GM19397 (cell line): ENCODE measurements at regions not wholly inside any gene's neighbourhood (a gene's known extent, or its start where the extent isn't known, plus 50 kb on each side); places are given as distances from the start of the nearest gene placed in this dataset.

Experiments
- ATAC-seq: cut with Tn5 transposase; IDR thresholded peaks from one replicate; pipeline ENCODE4 v1.9.1; 2021; ENCODE audit warnings: mild to moderate bottlenecking, moderate library complexity; ENCODE audit not compliant: unreplicated experiment

DNA sequence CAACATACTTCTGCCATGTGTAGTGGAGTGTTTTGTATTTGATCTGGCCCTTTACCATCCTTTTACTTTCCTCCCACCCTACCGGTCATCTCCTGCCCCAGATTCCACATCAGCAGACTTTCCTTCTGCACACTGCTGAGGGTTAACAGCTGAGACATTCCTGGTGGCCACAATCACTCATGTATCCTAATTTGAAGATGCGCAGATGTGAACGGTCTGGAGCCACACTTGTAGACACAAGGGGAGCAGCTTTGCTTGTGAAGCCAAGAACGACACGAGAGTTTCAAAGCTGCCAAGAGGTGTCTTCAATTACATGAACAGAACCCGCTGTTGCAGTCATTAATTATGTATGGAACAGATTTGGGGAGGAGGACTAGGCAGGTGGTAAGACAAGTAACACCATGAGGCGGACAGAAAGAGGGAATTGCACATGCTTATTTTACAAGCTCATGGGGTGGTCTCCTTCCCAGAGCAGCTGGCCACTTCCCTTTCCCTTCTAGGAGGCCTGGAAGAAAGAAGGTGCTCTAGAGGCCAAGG lies 260.7 kb upstream of the KLHL29 start:
- ATAC-seq: no peak

- no peak for ATAC-seq
These were observed 257.5 kb upstream of the KLHL29 start for GRCh38 chr2:23127465-23127864.

DNA sequence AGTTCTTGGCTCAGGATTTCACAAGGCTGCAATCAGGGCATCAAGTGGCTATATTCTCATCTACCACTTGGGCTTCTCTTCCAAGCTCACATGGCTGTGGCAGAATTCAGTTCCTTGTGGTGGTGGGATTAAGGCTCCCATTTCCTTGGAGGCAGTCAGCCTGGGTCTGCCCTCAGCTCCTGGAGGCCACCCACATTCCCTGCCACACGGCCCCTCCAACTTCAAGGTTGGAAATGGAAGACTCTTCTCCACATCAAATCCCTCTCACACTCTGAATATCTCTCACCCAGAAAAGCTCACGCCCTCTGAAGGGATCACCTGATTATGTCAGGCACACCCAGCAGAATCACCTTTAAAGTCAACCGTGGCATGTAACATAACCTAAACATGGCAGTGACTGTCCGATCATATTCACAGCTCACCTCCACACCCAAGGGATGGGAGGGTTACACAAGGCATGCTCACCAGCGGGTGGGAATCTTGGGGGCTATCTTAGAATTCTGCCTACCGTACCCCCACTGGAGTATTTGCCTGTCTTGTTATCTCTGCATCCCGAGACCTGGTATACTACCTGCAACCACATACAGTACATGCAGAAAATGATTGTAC lies 256.2 kb upstream of the KLHL29 start:
- ATAC-seq: no peak

- ATAC-seq: no peak
These were observed 253.9 kb upstream of the KLHL29 start for GRCh38 chr2:23131066-23131575.

DNA sequence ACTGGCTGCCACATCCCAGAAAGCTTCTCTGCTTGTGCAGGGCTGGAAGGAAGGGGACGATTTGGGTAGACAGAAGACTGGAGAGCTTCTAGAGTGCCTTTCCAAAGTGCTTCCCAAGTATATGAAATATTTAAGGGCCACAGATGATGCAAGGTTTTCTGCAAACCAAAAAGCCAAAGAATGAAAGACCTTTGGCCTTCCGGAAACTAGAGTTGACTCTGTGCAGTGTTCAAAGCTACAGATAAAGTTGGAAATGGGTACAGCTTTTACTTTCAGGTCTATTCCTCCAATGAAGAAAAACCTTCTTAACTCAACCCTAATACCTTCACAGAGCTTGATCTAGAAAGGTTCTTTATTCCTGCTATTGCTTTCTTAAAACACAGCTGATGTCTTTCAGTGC lies 253.0 kb upstream of the KLHL29 start:
- no peak for ATAC-seq

GRCh38 chr2:23132823-23133595 lies 252.0 kb upstream of the KLHL29 start:
- ATAC-seq: no peak

DNA sequence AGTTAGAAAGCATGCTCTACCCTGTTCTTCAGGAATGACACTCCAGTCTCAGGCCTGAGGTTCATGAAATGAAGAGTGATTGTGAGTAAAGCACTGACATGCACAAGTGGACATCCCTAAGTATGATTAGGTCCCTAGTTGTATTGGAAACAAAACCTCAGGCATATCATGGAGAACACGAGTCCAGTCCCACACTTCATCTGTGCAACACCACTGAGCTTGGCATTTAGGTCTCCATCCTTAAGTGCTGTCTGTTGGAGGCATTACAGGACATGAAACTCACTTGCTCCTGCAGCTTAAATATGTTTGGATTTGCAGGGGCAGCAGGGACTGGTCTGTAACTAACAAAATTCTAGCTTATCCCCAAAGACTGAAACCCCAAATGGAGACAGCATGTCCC lies 250.3 kb upstream of the KLHL29 start:
- ATAC-seq: no peak

DNA sequence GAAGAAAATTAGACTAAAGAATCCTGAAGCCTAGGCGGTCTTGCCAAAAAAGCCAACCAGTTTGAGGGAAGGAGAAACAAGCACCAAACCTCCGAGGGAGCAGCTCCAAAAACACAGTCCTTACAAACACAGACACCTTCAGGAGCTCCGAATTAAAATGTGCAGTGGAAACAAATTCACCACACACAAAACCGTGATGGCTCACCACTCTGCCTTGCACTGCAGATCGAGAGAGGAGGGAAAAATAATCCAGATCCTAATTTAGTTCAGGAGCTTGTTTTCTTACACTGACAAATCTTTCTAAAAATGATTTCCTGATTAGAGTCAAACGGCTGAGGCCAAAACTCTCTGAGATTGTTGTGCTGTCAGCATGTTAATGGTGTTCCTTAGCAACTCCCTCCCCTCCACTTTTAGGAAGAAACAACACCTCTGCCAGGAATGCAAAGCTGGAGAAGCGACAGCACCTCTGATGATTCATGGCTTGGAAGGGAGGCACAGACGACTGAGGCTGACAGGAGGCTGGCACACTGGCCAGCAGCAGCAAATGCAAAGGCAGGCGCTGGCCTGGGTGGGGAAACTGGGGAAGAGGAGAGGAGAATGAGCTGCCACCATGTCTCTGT lies 249.4 kb upstream of the KLHL29 start:
- ATAC-seq: no peak

DNA sequence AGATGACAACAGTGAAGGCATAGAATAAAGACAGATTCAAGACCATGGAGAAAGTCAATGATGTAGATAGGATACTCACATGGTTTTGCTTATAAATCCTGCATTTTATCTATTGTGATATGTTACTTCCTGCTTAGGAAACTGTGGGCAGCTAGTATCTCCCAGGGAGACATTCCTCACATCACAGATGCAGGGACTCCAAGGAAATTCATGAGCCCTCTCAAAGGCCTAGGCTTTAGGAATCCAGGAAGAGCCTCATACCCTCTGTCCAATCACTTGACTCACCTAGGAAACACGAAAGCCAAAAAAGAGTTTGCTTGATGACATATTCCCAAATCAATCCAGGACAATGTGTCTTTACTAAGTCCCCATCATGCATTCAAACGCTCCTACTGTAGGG lies 247.8 kb upstream of the KLHL29 start:
- ATAC-seq: no peak

- no peak for ATAC-seq
These were observed 246.3 kb upstream of the KLHL29 start for GRCh38 chr2:23138701-23139100.

- no peak for ATAC-seq
These were observed 239.5 kb upstream of the KLHL29 start for GRCh38 chr2:23145460-23145859.

GRCh38 chr2:23146011-23146410 lies 239.0 kb upstream of the KLHL29 start:
- no peak for ATAC-seq

GRCh38 chr2:23148342-23148741 lies 236.6 kb upstream of the KLHL29 start:
- ATAC-seq: no peak

DNA sequence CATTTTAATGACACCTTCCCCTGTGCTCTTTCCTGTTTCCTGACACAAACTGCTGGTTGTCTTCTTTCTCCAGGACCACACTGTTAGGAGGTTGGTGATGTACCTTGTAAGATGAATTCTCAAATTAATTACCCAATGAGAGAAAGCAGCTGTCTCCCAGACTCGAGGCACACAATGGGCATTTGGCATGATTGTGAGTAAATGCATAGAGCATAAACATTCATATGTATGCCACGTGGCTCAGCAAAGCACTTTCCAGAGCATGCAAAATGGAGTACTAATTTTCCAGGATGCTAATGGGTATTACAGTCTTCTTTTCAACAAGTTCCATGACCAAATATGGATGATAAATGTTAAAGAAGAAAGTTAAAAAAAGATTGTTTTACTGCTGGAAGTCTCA lies 235.2 kb upstream of the KLHL29 start:
- no peak for ATAC-seq

DNA sequence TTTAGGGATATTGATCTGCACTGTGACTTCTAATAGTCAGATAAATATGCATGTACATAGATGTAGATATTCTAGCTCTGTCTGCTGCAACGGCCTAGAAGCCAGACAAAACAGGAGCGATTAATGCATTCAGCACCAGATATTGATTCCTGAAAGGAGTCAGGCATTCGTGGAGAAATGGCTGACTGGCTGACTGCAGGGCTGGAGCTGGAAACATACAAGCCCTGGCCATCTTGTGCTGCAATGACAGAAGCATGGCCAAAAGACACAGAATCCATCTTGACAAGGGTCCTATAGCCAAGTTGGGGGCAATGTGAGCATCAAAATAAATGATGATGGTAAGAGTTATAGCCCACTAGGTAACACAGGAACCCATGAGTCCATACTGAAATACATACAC lies 231.5 kb upstream of the KLHL29 start:
- ATAC-seq: no peak

- ATAC-seq: no peak
These were observed 230.0 kb upstream of the KLHL29 start for GRCh38 chr2:23155022-23155421.

DNA sequence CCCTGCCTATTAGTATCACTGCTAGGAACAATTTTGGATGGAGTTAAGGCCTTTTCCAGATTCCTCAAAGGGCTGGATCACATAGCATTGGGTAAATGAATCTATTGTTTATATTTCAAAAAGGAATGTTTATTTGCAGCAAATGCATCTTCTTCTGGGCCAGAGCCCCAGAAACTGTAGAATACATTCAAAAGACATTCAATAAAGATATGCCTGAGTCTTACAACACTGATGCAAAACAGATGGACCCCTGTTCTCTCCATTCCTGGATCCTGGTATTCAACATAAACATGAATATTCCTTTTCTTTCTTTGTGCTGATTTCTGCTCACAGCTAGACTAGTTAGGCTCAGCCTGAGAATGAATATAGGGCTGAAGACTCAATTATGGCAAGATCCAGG lies 227.2 kb upstream of the KLHL29 start:
- ATAC-seq: no peak

- ATAC-seq: no peak
These were observed 226.7 kb upstream of the KLHL29 start for GRCh38 chr2:23158306-23158705.

- ATAC-seq: no peak
These were observed 225.1 kb upstream of the KLHL29 start for GRCh38 chr2:23159746-23160405.

DNA sequence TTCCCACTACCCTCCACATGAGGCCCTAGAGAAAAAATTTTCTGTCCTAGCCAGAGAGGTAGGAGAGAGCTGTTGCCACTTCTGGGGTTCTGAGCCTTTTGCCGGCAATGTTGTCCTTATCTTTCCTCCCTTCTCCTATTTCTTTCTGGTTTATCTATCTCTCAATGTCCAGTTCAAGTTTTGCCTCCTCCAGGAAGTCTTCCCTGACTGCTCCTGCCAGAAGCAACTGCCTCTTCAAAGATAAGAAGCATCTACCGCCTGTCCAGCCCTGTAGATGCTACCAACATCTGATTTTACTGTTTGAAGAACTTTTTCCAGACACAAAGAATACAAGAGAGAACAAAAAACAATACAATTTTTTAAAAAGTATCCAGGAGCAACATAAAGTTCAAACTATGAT lies 220.8 kb upstream of the KLHL29 start:
- no peak for ATAC-seq

- ATAC-seq: no peak
These were observed 215.1 kb upstream of the KLHL29 start for GRCh38 chr2:23169896-23170295.
